Heart right ventricle (tissue), 16 donors: ENCODE measurements at regions not wholly inside any gene's neighbourhood (a gene's known extent, or its start where the extent isn't known, plus 50 kb on each side); places are given as distances from the start of the nearest gene placed in this dataset.
A peak's percentile ranks its signal among the peaks of the same experiment; 100 is the strongest.

Source experiments
- ATAC-seq, 8 donors: fragments of 200-7000 bp; cut with Tn5 transposase; one replicate each; pipeline ENCODE4 v1.9.1; 2020; ENCODE audit warnings: mild to moderate bottlenecking in 8 of 8, moderate library complexity in 8 of 8, moderate number of reproducible peaks in 1 of 8
- DNase-seq, 2 donors: peaks; one replicate each; pipeline ENCODE4 v3.0.0-alpha.2; 2020
- H3K27ac ChIP-seq, 10 donors: fragments of 200-600 bp; sonication (generic) in 2 of 10; one replicate each; pipeline versions ENCODE4 v1.5.0 to v1.8.0; 2020 to 2022; ENCODE audit warnings: mild to moderate bottlenecking in 3 of 10
- H3K27me3 ChIP-seq, 7 donors: fragments of 200-600 bp; one replicate each; pipeline ENCODE4 v1.8.0; 2021 to 2022; ENCODE audit warnings: mild to moderate bottlenecking in 2 of 7
- H3K36me3 ChIP-seq, 9 donors: fragments of 200-600 bp; sonication (generic) in 1 of 9; one replicate each; pipeline versions ENCODE4 v1.5.0 to v1.8.0; 2020 to 2022; ENCODE audit warnings: mild to moderate bottlenecking in 2 of 9
- H3K4me1 ChIP-seq, 9 donors: fragments of 200-600 bp; sonication (generic) in 1 of 9; one replicate each; pipeline versions ENCODE4 v1.5.0 to v1.8.0; 2020 to 2022; ENCODE audit warnings: mild to moderate bottlenecking in 4 of 9
- H3K4me3 ChIP-seq, 10 donors: fragments of 200-600 bp; sonication (generic) in 2 of 10; one replicate each; pipeline versions ENCODE4 v1.5.0 to v1.8.0; 2020 to 2022; ENCODE audit warnings: mild to moderate bottlenecking in 7 of 10, moderate library complexity in 2 of 10
- H3K9me3 ChIP-seq, 11 donors: fragments of 200-600 bp in 10 of 11; sonication (generic) in 2 of 11; one replicate each; pipeline versions ENCODE4 v1.5.0 to v1.8.0; 2013 to 2022; ENCODE audit warnings: mild to moderate bottlenecking in 2 of 11, control low read depth in 1 of 11, moderate library complexity in 1 of 11
- WGBS, 2 donors: extraction: QIAGEN DNeasy Blood & Tissue Kit; methylation state at CpG; one replicate each; pipeline ENCODE4 v1.1.7; 2013; ENCODE audit warnings: inconsistent platforms in 1 of 2; 5-methylcytosine and 5-hydroxymethylcytosine counted together
- intact Hi-C, 10 donors: fragments of 100-400 bp; cut with DNase I; formaldehyde crosslinking; loops; one replicate each; pipeline versions ENCODE4 v1.11.1 to v1.14.2; 2022
- TF ChIP-seq, protein P1 (sequence below), 9 donors: fragments of 200-600 bp; sonication (generic) in 2 of 9; IDR thresholded peaks; one replicate each; pipeline versions ENCODE4 v1.5.0 to v1.8.0; 2021 to 2022; ENCODE audit warnings: antibody characterized with exemption in 9 of 9, mild to moderate bottlenecking in 5 of 9, moderate library complexity in 1 of 9
- donor health status: Arrhythmogenic right ventricular cardiomyopathy.
- donor health status: ischemic (EF 13 %, LVEDD 7.1; RV severe dilation, severe dysfunction).
- donor health status: healthy with polysubstance abuse.
- donor health status: DM: no; HTN: yes; CAD: no.
- donor health status: DM: no; HTN: no; CAD: no.
- donor health status: ischemic (EF 25% LVEDD 6.9; RV normal size, moderate dysfunction).
- donor health status: ischemic (EF 25% LVEDD 5.7; RV mildly dilated, moderate dysfunction).
- donor health status: healthy.
- donor health status: DM: yes; HTN: yes; CAD: no.
- donor health status: Ischemic cardiomyopathy.
- donor health status: ischemic (EF 35%, LVEDD 5.7; RV mildly dilated, moderate dysfunction).
- donor health status: nonischemic (EF 11% LVEDD 7.7; RV severe dilation, severe dysfunction).
- donor health status: DM: yes; HTN: yes; CAD: no.
- donor health status: PGD.
- donor health status: ischemic (EF 29% LVEDD 5.4; RV normal size, mild dysfunction).
- donor health status: nonischemic (EF 23%, LVEDD 6.1; RV moderate dilation, normal function).

DNA sequence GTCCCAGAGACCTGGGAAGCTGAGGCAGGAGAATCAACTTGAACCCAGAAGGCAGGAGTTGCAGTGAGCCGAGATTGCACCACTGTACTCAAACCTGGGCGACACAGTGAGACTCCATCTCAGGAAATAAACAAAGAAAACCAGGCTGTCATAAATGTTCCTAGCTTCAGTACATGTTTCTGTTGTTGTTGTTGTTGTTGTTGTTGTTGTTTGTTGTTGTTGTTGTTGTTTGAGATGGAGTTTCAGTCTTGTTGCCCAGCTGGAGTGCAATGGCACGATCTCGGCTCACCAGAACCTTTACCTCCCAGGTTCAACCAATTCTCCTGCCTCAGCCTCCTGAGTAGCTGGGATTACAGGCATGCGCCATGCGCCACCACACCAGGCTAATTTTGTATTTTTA, 452.5 kb downstream of the HS3ST3B1 start:
- no peaks in the 10 kb centered on the region for H3K9me3 ChIP-seq
- H3K36me3 ChIP-seq: no peaks in the 10 kb centered on the region
- TF ChIP-seq, protein P1, sequence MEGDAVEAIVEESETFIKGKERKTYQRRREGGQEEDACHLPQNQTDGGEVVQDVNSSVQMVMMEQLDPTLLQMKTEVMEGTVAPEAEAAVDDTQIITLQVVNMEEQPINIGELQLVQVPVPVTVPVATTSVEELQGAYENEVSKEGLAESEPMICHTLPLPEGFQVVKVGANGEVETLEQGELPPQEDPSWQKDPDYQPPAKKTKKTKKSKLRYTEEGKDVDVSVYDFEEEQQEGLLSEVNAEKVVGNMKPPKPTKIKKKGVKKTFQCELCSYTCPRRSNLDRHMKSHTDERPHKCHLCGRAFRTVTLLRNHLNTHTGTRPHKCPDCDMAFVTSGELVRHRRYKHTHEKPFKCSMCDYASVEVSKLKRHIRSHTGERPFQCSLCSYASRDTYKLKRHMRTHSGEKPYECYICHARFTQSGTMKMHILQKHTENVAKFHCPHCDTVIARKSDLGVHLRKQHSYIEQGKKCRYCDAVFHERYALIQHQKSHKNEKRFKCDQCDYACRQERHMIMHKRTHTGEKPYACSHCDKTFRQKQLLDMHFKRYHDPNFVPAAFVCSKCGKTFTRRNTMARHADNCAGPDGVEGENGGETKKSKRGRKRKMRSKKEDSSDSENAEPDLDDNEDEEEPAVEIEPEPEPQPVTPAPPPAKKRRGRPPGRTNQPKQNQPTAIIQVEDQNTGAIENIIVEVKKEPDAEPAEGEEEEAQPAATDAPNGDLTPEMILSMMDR (IDR thresholded peaks at IDR 0.05): no peak
- H3K4me1 ChIP-seq: peaks cover 0 to 6% (median 0%) of the 10 kb centered on the region in 9 donors
- H3K4me3 ChIP-seq: no peak overlapping the region
- H3K27me3 ChIP-seq: peaks cover 0 to 4% (median 0%) of the 10 kb centered on the region in 7 donors
- intact Hi-C loops: no loop called here
- ATAC-seq: no peak
- H3K27ac ChIP-seq: no peak overlapping the region
- 93 to 94% methylated on average over 6 of the region's 6 CpGs for WGBS, 2 donors
- DNase-seq: no peak

DNA sequence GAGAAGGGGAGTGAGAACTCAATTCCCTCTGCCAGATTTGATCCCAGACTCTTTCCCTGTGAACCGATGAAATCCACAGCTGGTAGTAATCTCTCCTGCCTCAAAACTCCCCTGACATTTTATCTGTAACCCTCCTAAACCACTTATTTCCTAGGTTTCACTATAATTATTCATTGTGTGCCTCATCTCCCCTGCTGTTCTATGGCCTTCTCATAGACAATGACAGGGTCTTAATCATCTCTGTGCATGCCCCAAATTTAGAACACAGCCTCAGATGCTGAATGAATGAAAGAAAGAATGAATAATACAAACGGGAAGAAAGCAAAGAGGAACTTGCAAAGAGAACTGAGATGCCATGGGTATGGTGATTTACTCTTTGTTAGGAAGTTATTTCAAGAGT, 451.1 kb downstream of the HS3ST3B1 start:
- no peaks in the 10 kb centered on the region for H3K36me3 ChIP-seq
- H3K27me3 ChIP-seq: peaks cover 0 to 4% (median 0%) of the 10 kb centered on the region in 7 donors
- no peak for ATAC-seq
- intact Hi-C loops: no loop called here
- no peaks in the 10 kb centered on the region for H3K9me3 ChIP-seq
- TF ChIP-seq, protein P1 (IDR thresholded peaks at IDR 0.05): no peak
- 64 to 72% methylated on average over 2 of the region's 2 CpGs for WGBS, 2 donors
- no peak overlapping the region for H3K4me3 ChIP-seq
- H3K4me1 ChIP-seq: peaks cover 0 to 16% (median 0%) of the 10 kb centered on the region in 9 donors
- DNase-seq: no peak
- no peak overlapping the region for H3K27ac ChIP-seq

DNA sequence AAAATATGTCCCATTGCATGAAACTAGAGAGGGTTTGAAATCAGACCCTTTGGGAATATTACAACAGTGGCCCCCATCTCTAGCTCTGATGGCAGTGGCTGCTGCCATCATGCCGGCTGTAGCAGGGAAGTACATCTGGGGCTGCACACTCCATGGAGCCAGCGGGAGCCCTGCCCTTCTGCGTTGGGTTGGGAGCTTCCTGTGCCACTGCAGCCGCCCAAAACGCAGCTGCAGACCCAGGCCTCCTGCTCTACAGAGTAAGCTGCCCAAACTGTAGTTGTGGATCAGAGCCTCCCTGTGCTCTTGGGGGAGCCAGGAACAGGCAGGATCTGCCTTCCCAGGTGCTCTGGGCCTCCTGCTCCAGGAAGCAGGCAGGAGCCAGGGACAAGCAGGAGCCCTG, 450.0 kb downstream of the HS3ST3B1 start:
- DNase-seq (no peak), ATAC-seq (no peak)
- TF ChIP-seq, protein P1 (IDR thresholded peaks at IDR 0.05): no peak
- H3K27ac ChIP-seq: no peak overlapping the region
- no peaks in the 10 kb centered on the region for H3K9me3 ChIP-seq
- no peaks in the 10 kb centered on the region for H3K36me3 ChIP-seq
- intact Hi-C loops: no loop called here
- no peaks in the 10 kb centered on the region for H3K27me3 ChIP-seq
- peaks cover 0 to 25% (median 0%) of the 10 kb centered on the region in 9 donors for H3K4me1 ChIP-seq
- WGBS, 2 donors: 91 to 92% methylated on average over 5 of the region's 5 CpGs
- H3K4me3 ChIP-seq: no peak overlapping the region

DNA sequence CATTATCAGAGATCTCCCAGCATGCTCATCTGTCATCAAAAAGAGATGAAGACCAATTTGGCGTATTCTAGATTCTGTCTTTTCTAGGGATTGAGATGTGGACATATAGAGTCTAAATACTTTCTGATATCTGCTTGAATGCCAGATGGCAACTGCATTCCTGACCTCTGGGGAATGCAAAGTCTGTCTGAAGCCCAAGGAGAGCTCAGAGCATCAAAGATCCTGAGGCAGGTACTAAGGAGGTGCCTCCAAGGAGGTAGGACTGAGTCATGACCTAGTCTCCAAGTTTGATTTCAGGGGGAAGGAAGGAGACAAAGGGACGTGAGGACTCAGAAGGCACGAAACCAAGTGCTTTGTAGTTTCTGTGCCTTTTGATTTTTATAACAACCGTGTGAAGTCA, 448.4 kb downstream of the HS3ST3B1 start:
- 84 to 85% methylated on average over 4 of the region's 4 CpGs for whole genome bisulfite sequencing, 2 donors
- DNase-seq: no peak
- TF ChIP-seq, protein P1 (IDR thresholded peaks at IDR 0.05): no peak
- H3K9me3 ChIP-seq: no peaks in the 10 kb centered on the region
- intact Hi-C loops: no loop called here
- H3K4me3 ChIP-seq: no peak overlapping the region
- peaks cover 0 to 39% (median 0%) of the 10 kb centered on the region in 9 donors for H3K4me1 ChIP-seq
- peak overlapping the region in 1 of 10 donors; percentile 34 for H3K27ac ChIP-seq
- no peaks in the 10 kb centered on the region for H3K36me3 ChIP-seq
- no peaks in the 10 kb centered on the region for H3K27me3 ChIP-seq
- no peak for ATAC-seq
